GM21390 (cell line): ENCODE measurements at regions not wholly inside any gene's neighbourhood (a gene's known extent, or its start where the extent isn't known, plus 50 kb on each side); places are given as distances from the start of the nearest gene placed in this dataset.
"Not testable (repeated sequence)": the region's sequence is repeated elsewhere in the genome, so short reads cannot be mapped to it uniquely, and the experiment has no call there.

Experiments
- ATAC-seq: cut with Tn5 transposase; IDR thresholded peaks from one replicate; pipeline ENCODE4 v1.9.1; 2021; ENCODE audit not compliant: unreplicated experiment

- ATAC-seq = not testable (repeated sequence)
Observed at GRCh38 chr2:132317026-132317680, 99.5 kb upstream of the GPR39 start.

DNA sequence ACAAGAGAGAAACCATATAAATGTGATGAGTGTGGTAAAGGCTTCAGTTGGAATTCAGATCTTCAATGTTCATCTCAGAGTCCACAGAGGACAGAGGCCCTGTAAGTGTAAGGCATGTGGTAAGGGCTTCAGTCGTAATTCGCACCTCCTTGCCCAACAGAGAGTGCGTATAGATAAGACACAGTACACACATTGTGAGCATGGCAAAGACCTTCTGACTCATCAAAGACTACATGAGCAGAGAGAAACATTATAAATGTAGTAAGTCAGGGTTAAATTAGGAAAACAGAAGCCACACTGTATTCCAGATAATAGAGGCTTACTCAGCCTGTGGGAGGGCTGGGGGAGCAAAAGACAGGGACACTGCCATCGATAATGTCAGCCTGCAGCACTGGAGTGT, 98.1 kb upstream of the GPR39 start:
- ATAC-seq = not testable (repeated sequence)

GRCh38 chr2:132324005-132324404, 92.6 kb upstream of the GPR39 start:
- ATAC-seq = not testable (repeated sequence)

DNA sequence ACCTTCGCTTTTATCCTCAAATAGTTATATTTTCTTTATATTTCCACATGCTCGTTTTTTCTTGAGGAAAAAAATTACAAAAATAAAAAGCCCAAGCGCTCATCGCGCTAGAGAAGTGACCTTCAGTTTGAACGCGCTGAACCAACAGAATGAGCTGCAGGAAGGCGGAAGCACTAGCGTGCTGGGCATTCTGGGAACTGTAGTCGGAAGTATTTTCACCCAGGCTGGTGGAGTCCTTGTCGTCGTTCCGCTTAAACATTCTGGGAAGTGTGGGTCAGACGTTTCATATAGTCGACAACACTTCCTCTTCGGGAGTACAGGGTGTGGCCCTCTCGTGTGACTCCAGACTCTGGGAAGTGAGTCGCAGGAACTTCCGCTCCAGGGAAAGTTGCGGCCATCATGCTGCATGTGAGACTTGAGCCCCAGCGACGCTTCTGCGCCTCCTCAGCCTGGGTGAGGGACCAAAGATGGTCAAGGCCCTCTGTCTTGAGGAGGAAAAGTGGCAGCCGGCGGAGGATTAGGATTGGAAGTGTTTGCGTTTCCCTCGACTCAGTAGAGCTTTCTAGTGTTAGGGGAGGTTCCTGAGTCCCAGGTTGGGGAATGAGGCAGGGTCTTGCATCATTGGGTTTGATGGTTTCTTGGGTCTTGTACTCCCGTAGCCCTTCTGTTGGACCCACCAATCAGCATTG, 84.1 kb upstream of the GPR39 start:
- ATAC-seq = not testable (repeated sequence)

DNA sequence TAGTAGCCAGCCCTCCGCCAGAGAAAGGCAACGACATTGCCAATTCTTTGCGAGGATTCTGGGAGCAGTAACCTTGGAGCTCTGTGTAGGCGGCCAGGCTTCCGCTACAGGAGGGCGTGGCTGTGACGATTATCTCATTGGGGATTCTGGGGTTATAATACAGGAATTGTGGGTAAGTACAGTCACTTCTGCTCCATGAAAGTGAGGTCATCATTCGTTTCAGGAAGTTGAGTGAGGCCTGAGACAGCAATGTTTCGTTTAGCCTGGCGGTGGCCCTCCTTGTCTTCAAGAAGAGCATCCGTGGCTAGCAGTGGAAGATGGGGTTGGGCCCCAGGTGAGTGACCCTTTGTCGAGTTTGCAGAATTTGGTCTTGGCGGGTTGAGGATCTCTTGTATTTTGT, 79.5 kb upstream of the GPR39 start:
- not testable (repeated sequence) for ATAC-seq

DNA sequence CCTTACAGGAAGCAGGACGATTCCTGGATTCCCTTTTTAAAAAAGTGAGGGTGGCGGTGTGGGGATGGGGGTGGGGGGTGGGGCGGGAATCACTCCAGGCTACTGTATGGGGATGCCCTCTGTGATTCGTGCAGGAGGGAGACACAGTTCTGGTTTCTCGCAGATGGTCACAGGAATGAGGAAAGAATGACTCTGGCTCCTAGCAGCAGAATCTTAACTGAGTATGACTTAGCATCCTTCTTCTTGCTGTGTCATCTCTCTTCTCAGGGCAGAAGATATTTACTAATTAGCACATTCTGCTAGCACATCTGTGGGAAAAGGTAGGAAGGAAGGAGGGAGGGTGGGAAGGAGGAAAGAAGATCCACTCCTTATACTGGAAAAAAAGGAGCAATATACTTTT, 78.8 kb upstream of the GPR39 start:
- not testable (repeated sequence) for ATAC-seq

DNA sequence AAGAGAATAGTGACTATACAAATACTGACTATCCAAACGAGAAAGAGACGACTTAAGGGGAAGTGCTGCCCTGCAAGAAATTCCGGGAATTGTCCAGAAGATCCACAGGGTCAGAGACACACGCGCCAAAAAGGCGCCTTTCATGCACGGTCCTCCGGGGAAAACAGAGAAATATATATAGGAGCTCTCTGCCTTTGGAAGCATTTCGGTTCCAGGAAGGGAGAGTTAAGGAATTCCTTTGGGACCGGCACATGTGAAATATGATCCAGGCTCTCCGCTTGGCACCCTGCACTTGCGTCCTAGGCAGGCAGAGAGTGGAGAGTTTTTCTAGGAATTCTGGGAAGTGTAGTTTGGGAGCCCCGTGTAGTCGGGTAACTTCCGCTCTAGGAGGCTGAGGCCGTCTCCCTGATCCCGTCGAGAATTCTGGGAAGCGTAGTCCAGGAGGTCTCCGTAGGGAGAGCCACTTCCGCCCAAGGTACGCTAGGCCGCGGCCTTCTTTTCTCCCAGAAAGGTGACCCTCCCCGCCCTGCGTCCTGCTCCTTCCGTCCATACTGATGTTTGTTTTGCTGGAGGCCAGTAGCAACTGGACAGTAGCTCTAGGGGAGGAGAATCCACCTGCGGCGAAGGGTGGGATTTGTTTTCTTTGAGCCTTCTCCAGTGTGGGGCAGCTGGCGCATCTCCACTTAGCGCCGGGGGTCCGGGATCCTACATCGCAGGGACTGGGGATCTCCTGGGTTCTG, 69.4 kb upstream of the GPR39 start:
- ATAC-seq = not testable (repeated sequence)

DNA sequence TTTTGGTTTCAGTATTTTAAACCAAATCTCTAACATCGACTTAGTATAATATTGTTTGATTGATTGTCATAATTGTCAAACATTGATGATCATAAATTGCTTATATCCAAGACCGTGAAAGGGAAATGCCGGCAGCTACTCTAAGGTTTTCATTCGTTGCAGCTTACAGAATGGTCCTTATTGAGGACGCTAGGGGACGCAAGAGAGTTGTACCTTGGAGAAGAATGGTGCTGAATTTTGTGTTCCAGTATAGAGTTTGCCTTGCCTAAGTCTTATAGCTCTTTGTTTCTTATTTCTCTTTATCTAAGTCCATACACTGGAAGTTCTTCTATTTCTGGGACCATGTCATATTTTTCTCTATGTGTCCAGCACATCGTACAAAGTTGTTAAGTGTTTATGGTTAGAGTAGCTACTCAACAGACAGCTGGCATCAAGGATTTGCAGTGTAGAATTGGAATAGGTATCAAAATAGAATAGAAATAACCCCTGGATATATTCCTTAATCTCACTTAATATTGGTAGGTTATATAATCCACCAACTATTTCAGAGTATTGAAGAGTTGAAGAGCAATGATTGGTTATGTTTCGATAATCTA, 67.4 kb upstream of the GPR39 start:
- not testable (repeated sequence) for ATAC-seq

GRCh38 chr2:132351668-132352067, 64.9 kb upstream of the GPR39 start:
- ATAC-seq = not testable (repeated sequence)

GRCh38 chr2:132352481-132353001, 64.1 kb upstream of the GPR39 start:
- ATAC-seq = not testable (repeated sequence)

DNA sequence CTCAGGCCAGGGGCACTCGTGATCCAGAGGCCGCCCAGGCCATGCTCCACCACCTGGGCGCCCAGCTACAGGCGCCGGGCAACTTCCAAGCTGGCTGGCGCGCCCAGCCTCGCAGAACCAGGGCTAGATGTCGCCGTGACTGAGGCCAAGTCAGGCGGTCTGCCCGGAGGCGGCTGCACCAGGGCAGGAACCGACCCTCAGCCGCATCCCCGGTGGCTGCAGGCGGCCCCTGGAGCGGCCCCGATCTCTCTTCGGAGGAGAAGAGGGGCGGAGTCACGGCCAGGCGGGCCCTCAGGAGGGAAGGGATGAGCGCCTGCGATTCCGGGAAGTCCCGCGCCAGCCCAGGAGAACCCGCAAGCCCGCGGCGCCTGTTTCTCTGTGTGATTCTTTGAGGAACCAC, 63.2 kb upstream of the GPR39 start:
- not testable (repeated sequence) for ATAC-seq

- ATAC-seq = not testable (repeated sequence)
Observed at GRCh38 chr2:132360964-132361363, 55.6 kb upstream of the GPR39 start.

DNA sequence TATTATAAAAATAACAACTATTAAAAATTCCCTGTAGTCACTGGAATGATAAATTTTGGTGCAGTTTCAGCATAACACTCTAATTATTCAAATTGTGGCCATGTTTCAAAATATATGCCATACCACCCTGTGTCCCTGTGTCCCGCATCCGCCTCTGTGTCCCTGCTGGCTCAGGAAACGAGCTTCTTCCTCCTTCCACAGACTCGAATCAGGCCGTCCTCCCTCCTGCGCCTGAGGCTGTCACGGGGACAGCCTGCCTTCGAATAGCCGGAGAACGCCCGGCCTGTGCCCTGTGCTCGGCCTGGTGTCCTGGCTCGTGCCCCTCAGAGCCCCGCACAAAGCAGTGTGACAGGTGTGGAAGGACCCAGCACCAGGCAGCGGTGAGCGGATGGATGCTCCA, 55.1 kb upstream of the GPR39 start:
- ATAC-seq = not testable (repeated sequence)

DNA sequence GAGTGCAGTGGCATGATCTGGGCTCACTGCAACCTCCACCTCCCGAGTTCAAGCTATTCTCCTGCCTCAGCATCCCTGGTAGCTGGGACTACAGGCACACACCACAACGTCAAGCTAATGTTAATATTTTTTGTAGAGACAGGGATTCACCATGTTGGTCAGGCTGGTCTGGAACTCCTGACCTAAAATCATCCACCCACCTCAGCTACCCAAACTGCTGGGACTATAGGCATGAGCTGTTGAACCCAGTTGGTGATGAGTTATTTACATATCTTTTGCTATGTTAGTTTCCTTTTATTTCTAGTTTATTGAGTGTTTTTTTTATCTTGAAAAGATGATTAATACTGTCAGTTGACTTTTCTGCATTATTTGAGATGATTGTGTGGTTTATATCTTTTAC, 53.3 kb upstream of the GPR39 start:
- ATAC-seq = not testable (repeated sequence)

DNA sequence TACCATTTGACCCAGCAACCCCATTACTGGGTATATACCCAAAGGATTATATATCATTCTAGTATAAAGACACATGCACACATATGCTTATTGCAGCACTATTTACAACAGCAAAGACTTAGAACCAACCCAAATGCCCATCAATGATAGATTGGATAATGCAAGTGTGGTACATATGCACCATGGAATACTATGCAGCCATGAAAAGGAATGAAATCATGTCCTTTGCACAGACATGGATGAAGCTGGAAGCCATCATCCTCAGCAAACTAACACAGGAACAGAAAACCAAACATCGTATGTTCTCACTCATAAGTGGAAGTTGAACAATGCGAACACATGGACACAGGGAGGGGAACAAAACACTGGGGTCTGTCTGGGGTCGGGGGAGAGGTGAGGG, 50.6 kb upstream of the GPR39 start:
- ATAC-seq = not testable (repeated sequence)

GRCh38 chr2:132366421-132367180, 50.0 kb upstream of the GPR39 start:
- ATAC-seq = no peak
